Embryonic facial prominence (tissue), 1 donor: ENCODE measurements at regions not wholly inside any gene's neighbourhood (a gene's known extent, or its start where the extent isn't known, plus 50 kb on each side); places are given as distances from the start of the nearest gene placed in this dataset.
"Not testable (repeated sequence)": the region's sequence is repeated elsewhere in the genome, so short reads cannot be mapped to it uniquely, and the experiment has no call there.

ENCODE experiments used
- DNase-seq: peaks from one replicate; pipeline ENCODE4 v3.0.0-alpha.2; 2016; ENCODE audit errors: extremely low spot score

DNA sequence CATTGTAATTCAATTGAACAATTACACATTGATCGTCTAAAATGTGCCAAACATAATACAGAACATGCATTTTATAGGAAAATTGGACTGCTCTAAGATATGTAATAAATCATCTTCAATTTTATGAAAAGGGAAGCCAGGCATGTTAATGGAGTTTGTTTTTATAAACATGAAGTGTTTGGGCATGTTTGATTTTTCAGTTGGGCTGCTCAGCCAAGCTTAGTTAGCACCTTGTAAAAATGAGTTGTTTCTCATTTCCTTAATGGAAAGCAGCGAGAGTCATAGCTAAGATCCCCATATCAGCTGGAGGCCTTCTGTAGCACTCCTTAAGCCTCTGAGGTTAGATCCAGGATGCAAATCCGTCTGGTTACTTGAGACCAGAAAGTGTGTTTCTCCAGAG lies 422.3 kb downstream of the SPRY2 start:
- DNase-seq = no peak

DNA sequence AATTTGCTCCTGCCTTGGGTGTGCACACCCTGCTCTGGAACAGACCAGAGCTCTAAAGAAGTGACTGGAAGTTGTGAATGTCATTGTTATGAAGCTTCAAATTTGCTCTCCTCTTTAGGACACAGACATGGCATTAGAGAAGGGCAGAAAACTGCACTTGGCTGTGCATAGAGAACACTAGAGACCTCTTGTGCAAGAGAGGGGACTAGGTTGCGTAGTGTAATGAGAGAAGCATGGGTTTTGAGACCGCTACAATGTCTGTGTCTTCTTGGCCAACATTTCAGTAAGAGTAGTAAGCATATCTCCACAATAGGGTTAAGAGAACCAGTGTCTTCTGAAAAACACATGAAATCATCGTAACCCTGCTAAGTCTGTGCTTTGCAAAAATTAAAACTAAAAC lies 423.3 kb downstream of the SPRY2 start:
- no peak for DNase-seq

DNA sequence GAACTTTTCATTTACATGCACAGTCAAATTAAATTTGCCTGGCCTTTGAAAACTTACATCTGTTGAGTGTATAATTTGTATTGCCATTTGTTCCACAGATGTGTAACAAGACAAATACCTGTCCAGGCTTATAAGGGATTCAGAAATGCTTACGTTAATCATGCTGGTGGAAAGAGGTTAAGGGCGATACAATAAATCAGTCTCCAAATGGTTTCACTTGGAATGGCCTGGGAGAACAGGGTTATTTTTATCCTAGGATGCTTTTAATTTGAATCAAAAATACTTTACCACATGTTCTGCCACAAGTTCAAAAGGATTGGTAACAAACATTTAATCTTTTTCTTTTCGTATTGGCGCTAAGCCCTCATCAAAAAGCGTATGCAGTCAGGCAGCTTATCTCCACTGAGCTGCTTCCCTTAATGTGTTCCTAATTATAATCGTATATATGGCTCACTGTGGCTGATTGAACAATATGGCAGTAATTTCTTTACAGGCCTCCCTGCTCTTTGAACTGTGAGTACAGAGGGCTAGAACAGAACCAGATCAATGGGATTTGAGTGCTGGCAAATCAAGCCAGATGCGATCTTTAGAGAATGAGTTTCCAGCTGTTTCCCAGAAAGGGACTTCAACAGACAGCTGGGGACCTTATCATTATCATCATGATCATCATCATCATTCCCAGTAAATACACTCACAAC lies 425.7 kb downstream of the SPRY2 start:
- no peak for DNase-seq

DNA sequence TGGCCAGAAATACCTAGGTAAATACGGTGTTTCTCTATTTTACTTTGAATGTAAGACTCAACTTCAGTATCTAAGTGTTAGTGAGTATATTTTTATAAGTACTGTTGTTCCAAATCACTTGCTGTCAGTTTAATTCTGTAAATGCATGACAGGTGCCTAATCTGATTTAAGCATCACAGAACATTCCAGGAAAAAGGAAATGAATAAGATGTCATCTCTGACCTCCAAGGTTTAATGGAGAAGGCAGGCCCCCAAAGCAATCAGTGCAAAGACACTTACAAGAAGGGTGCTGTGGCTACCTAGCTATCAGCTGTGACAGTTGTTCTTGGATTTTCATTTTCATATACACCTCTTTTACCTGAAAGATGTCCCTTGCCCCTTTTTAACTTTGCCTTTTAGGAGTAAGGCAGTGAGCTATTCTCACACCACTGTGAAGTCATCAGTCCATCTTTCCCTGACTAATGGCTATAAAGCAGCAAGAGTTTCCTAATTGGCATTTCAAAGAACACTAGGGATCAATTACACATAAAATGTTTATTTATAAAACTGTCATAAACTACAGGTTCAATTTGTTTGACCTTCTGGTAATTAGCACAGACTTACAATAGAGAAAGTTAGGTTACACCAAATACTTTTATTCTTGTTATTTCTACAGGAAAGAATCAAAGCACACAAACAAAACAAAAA lies 427.6 kb downstream of the SPRY2 start:
- DNase-seq = no peak

DNA sequence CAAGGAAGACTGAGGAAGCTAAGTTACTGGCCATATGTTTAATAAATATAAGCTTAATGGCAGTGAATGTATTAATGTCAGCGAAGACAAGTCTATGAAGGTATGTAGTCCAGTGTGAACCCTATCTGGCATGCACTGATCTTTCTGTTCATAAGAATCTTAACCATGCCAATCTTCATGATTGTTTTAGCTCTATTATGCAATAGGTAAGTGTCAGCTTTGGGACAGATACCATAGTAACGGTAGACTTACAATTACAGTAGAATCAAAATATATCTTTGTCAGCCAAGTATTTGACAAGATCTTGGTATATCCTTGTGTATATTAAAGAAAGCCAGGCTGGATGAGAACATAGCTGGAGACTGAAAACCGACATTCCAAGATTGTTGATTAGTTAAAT lies 428.5 kb downstream of the SPRY2 start:
- DNase-seq = no peak

DNA sequence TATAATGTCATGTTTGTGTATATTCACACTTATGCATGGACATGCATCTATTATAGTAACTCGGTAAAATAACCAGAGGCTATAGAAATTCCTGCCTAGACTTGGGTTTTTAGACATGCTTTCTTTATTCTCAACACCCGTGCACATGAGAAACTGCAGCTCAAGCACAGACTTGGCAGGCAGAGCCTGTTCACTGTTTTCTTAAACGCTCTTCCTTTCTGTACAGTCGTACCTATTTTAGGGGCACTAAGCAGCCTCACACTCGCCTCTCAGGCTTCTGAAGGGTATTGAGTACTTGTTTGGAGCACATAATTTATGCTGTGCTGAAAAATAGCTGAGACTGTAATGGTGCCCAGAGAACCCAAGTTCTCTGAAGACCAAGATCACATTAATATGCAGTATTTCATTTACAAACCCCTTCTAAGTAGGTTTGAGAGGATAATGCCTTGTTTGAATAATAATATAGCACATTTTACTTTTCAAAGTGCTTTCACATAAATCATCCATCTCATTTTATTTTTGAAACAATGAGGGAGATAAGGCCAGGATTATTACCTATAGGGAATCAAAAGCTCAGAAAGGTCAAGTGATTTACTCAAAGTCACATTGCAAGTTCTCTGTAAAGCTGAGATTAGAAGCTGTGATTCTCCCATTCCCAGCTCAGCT lies 429.9 kb downstream of the SPRY2 start:
- no peak for DNase-seq

DNA sequence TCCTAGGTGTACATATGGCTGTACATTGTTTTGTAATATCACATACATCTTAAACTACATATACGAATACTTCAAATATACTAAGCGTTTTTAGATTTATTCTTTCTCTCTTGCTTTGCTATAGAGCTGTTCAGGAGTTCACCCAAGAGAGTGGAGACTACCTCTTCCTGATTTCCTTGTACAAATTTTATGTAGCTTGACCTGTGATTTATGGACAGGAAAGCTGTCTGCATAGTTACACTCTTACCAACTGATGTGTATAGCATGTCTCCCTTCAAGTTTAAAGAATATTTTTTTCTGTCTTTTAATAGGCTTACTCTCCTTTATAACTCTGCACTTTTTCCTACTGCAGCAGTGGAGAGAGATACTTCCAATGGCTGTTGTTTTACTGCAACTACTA lies 428.7 kb downstream of the NDFIP2 start:
- DNase-seq = no peak

DNA sequence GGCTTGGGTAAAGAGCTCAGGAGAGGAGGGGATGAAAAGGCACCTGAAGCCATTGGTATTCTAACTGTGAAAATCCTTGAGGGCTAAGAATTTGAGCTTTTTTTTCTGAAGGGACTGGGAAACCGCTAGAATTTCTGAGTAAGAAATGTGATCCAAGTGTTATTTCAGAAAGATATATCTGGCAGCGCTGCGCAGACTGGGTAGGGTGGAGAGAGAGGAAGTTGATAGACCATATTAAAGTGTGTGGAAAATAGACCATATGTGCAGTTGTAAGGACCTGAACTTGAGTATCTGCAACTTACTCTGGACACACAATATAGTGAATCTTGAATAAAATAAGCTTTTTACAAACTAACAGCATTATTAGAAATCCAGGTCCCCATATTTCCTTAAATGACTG lies 427.4 kb downstream of the NDFIP2 start:
- DNase-seq = no peak

DNA sequence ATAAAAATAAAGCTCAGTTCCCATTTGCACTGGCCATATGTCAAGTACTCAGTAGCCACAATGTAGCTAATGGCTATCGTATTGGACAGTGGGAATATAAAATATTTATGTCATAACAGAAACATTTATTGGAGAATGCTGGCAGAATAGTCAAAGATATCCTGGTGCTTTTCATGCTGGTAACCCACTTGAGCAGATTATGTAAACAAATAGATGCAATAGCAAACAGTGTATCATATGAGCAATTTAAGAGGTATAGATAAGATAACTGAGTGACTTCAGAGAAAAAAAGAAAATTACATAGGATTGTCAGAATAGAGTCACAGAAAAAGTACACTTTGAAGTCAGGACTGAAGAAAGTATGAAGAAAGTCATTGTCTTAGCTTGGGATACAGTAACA lies 426.6 kb downstream of the NDFIP2 start:
- no peak for DNase-seq

DNA sequence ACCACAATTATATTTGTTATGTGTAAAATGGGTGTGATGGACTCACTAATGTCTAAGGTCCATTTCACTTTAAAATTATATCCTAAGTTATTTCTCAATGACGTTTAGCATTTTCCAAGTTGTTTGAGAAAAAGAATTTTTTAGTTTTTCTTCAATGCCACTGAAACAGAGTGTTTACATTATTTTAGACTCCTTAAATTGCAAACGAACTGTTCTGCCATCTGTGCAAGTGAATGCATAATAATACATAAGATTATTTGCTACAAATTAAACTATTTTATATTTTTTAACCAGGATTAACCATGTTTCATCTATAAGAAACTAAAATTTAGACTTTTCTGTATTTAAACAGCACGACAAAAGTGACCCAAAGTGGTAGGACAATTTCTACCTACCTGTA lies 425.4 kb downstream of the NDFIP2 start:
- DNase-seq = no peak

DNA sequence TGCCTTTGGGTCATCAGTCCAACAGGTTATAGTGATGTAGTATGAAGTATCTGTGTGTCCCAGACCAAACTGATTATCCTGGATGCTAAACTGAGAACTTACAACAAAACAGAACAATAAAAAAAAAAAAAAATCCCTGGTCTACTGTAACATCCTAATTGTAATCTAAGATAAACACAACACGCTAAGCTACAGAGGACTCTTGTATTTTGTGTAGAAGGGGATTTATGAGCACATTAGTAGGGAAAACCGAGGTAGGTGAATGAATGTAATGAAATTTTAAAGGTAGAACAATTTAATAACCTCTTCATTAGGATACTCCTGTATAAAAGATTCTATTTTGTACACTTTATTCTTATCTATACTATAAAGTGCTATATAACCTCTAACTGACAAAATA lies 424.1 kb downstream of the NDFIP2 start:
- DNase-seq = no peak

DNA sequence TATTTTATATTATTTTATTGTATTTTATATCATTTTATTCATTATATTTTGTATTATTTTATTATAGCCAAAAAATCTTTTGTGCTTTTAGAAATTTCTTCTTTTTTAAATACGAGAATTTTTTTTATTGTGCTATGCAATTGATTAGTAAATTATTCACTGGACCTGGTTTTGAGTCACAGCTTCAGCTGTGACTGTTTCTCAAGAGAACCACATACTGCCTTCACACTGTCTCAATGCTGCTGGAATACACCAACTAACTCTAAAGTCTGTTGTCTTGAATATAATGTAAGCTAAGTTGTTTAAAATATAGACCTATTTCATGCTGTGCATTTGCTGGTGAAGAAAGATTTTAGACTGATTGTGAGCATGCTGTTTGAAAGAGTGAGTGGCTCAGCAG lies 423.6 kb downstream of the NDFIP2 start:
- DNase-seq = no peak

DNA sequence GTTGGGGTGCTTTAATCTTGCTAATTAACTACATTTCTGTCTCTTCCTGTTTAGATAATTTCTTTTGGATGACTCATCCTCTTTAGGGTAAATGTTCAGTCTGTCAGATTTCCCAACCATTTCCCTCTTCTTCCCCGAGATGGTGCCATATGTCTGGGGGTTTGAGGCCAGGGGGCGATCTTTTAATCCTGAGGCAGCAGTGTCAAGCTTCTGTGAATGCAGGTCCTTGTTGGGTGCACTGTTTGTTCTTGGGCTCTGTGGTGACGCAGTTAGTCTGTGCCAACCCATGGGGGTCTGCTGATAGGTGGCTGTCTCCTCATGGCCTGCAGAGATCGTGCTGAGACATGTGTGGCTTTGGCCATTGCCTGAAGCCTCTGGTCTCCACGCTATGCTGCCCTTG lies 420.4 kb downstream of the NDFIP2 start:
- no peak for DNase-seq

DNA sequence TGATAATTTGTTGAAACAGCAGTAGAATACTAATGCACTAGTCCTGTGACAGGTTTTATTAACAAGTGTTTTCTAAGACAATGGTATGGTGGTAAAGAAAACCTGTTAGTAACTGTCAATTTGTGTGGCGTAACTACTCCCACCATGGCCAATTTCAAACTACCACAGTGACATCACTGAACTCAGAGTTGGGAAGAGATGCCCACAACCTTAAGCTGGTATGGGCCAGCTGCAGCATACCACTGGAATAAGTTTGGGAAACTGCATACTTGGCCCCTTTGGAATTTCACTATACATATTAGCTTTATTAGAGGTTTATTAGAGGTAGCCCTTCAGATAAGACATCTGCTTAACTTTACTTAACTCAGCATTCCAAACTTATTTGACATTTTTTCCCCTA lies 419.4 kb downstream of the NDFIP2 start:
- DNase-seq = no peak

DNA sequence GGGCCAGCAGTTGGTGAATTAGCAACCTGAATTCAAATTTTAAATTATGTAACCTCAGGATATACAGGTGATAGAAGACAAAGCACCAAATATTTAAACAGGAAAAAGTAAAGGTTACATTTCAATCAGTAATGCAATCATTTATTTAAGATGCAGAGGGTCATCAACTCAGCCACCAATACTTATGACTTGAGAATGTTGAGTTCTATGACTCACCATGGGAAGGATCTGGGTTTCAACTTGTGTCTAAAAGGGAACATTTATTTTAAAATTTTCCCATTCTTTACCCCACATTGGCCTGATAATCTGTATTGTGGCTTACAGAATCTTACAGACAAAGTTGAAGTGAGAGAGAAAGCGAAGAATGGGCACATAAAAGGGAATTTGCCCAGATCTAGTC lies 418.0 kb downstream of the NDFIP2 start:
- DNase-seq = no peak

DNA sequence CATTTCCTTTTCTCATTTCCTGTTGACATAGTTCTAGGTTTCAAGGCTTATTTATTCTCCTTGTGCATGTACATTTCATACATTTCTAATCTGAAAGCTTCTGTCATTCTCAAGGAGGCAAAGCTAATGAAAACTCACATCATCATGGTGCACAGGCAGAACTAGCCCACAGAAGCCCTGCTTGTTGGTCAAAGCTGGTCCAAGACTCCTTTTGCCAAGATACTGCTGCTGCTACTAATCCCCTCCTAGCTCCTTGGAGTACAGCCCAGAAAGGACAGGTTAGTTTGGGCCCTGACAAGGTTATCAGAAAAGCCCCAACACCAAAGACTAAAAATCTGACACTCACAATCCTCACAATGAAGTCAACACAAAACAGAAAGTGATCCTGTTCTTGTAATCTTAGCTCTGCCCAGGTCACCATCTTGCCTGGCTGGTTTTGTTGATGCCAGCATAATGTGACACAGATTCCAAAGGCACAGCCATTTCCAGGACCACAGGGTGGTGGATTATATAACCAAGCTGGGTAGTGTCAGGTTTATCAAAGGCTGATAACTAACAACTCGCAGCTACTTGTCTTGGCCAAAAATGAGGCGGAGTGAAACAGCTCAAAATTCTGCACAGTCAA lies 417.4 kb downstream of the NDFIP2 start:
- no peak for DNase-seq

DNA sequence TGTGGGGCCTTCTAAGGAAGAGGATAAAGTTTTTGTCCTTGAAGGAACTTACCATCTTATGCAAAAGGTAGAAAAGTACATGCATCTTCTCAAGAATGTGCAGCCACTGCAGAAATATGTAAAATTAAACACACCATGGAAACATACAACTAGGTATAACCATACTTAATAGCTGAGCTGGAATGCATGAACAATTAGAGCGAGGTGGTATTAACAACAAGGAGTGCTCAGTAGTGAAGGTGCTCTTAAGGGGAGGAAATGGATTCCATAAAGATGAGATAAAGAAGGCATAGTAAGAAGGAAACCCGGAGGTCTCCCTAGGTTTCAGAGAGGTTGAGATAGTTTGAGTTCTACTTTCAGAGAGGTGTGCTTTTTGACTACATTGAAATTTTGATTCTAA lies 415.9 kb downstream of the NDFIP2 start:
- no peak for DNase-seq

DNA sequence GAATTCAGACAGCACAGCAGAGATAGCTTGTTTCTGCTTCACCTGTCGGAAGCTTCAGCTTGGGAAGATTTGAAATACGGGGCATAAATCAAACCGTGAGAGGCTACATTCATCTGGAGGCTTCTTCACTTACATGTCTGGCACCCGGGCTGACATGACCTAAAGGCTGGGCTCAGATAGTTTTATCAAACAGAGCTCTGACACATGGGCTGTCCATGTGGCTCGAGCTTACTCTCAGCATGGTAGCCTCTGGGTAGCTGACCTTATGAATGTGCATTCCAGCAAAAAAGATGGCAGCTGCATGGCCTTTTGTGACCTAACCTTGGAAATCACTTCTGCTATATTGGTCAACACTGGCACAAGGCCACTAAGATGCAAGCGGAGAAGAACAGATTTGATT lies 414.5 kb downstream of the NDFIP2 start:
- no peak for DNase-seq

DNA sequence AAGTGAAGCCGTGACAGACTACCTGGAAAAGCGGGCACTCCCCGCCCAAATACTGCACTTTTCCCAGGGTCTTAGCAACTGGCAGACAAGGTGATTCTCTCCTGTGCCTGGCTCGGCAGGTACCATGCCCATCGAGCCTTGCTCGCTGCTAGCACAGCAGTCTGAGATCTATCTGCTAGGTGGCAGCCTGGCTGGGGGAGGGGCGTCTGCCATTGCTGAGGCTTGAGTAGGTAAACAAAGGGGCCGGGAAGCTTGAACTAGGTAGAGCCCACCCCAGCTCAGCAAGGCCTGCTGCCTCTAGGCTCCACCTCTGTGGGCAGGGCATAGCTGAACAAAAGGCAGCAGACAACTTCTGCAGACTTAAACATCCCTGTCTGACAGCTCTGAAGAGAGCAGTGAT lies 406.3 kb downstream of the NDFIP2 start:
- DNase-seq = not testable (repeated sequence)

DNA sequence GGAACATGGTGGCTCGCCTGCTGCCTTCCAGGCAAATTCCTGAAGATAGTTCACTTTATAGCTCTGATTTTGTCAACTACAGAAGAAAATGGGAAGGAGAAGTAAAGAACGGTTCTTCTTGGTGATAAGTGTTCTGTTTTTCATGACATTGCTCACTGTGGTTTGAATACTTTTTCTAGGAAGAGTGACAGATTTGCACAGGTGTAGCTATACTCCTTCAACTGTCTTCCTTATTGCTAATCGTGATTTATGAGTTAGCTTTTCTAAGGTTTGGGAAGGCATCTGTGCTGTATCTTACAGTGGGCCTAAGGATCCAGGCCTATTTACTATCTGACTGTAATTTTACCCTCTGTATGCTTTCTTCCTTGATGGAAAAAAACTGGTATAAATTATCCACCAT lies 405.6 kb downstream of the NDFIP2 start:
- no peak for DNase-seq

DNA sequence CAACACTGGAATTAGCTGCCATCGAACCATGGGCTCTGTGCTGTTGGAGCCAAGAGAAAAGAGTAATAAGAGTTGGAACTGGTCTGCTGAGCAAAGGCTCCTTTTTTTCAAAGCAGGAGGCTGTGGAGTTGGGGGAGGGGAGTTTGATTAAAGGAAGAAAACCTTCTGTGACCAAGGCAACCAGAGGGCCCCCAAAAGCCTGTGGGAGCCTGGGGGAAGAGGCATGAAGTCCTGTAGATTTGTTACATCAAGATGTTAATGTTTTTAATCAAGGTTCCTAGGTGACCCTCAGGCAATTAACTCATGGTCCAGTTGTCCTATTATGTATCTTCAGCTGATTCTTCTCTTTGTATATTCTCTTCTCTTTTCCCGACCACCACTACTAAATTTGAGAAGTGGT lies 403.9 kb downstream of the NDFIP2 start:
- DNase-seq = no peak

DNA sequence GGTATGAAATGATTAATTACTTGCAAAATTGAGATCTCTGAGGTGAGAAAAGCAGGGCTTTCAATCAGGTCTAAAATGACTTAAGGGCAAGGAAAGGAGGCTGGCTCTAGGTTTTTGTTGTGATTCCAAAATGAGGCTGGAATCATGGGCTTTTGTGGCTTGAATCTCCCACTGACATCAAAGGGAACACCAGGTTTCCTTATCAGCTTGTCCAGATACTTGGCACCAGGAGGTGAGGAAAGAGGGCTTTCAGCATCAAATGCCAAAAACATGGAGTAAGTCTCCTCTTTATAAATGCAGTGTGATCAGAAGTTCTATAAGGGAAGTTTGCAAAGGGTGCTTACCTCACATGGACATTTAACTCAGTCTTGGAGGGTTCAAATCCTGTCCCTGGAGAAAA lies 402.3 kb downstream of the NDFIP2 start:
- DNase-seq = no peak

DNA sequence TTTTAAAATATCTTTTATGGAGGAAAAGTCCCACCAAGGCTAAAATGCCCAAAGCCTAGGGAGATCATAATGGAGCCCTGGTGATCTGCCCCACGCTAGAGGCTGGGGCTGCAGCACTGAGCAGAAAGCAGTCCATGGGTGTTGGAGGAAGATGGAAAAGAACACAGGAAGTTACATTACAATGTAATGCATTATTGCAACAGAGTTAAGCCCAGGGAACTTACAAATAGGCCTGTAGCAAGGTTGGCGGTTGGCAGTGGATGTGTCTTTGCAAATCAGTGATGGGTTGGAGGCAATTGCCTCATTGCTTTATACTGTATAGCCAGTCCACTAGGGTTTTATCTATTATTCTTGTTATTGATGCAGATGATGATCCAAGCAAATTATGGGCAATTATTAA lies 399.9 kb downstream of the NDFIP2 start:
- DNase-seq = no peak
